ENCODE measurements at regions not wholly inside any gene's neighbourhood (a gene's known extent, or its start where the extent isn't known, plus 50 kb on each side); places are given as distances from the start of the nearest gene placed in this dataset.

- Histone ChIP-seq H3K4me1 (replicated peaks in 1 of 4; ENCODE audit: control insufficient read depth in 3 of 4, insufficient read depth in 4 of 4, low read length in 3 of 4) (peaks cover 0 to 13% (median 9%) of the 10 kb centered on the region in 4 experiments; a peak in 4 of 7 replicates), H3K36me3 (ENCODE audit: control insufficient read depth in 2 of 4, insufficient read depth in 4 of 4, low read length in 3 of 4) (no peaks in the 10 kb centered on the region), H3K27me3 (replicated peaks in 1 of 4; ENCODE audit: control insufficient read depth in 3 of 4, extremely low read depth in 1 of 4, insufficient read depth in 3 of 4, low read length in 3 of 4) (no peaks in the 10 kb centered on the region; a peak in 1 of 7 replicates), H4K91ac (replicated peaks; ENCODE audit: insufficient read length, low read length) (no peak overlapping the region), H3K27ac (ENCODE audit: low read depth, low read length) (no peak overlapping the region), H3K23ac (ENCODE audit: insufficient read length) (no peak overlapping the region), H3K4me3 (ENCODE audit: extremely low read depth in 1 of 4, insufficient read depth in 2 of 4, low read depth in 3 of 4, low read length in 4 of 4) (no peak overlapping the region), H2BK15ac (ENCODE audit: low read length) (no peak overlapping the region), H2BK5ac (ENCODE audit: low read depth, low read length) (no peak overlapping the region), H3K4ac (replicated peaks; ENCODE audit: insufficient read length, low read depth, low read length) (no peak overlapping the region), H2AFZ (ENCODE audit: low read length) (no peak overlapping the region), H3K18ac (ENCODE audit: extremely low read depth, low read length) (no peak overlapping the region), H2BK20ac (ENCODE audit: low read length) (no peak overlapping the region), H2AK5ac (ENCODE audit: low read depth, low read length) (no peak overlapping the region), H4K5ac (ENCODE audit: insufficient read length, low read depth, low read length) (no peak overlapping the region), H3K4me2 (ENCODE audit: insufficient read depth in 1 of 2, low read depth in 2 of 2, low read length in 2 of 2) (no peak overlapping the region), H2BK12ac (ENCODE audit: low read depth, low read length) (no peak overlapping the region), H4K20me1 (replicated peaks in 1 of 2; ENCODE audit: control insufficient read depth in 1 of 2, insufficient read depth in 2 of 2, low read length in 2 of 2) (no peaks in the 10 kb centered on the region), H3K79me1 (ENCODE audit: low read depth, low read length) (no peaks in the 10 kb centered on the region), H3K56ac (replicated peaks; ENCODE audit: insufficient read length, low read depth, low read length) (no peak overlapping the region), H3K79me2 (ENCODE audit: control insufficient read depth in 1 of 2, insufficient read depth in 2 of 2, low read length in 2 of 2) (no peaks in the 10 kb centered on the region), H4K8ac (ENCODE audit: extremely low read depth, insufficient read depth, low read length) (no peak overlapping the region), H3K14ac (ENCODE audit: insufficient read length) (no peak overlapping the region), H3K23me2 (ENCODE audit: low read depth, low read length) (no peaks in the 10 kb centered on the region), H3K9ac (replicated peaks in 1 of 4; ENCODE audit: extremely low read depth in 1 of 4, low read depth in 3 of 4, low read length in 3 of 4) (no peak overlapping the region), H2BK120ac (replicated peaks; ENCODE audit: low read depth, low read length) (no peak overlapping the region), H3K9me3 (ENCODE audit: insufficient read depth in 2 of 2, low read depth in 1 of 2, low read length in 1 of 2) (no peaks in the 10 kb centered on the region)
- no peak for DNase-seq (ENCODE audit: low read depth in 1 of 2, low spot score in 2 of 2)
- WGBS, 2 experiments (ENCODE audit: extremely low coverage in 1 of 2, insufficient coverage in 1 of 2, insufficient read length in 1 of 2, insufficient replicate concordance in 2 of 2, low coverage in 1 of 2, low lambda C conversion rate in 2 of 2, missing lambda C conversion rate in 1 of 2), result 93% methylated on average over 8 of the region's 8 CpGs; no CpG with 5 or more reads in 1 of the 2 experiments
- TF ChIP-seq MAX (IDR thresholded peaks at IDR 0.05) (no peak), KDM1A (IDR thresholded peaks at IDR 0.05; ENCODE audit: borderline replicate concordance, low read length) (no peak), RBBP5 (IDR thresholded peaks at IDR 0.05; ENCODE audit: borderline replicate concordance, low read depth, low read length) (no peak)
- ChIA-PET CTCF (ENCODE audit: partially characterized antibody) (interaction anchor here (0.6 to 1.4 kb wide), 5 partner anchors 45 to 103 kb away, joined by 3 to 4 read pairs (median 3); no protein-coding TSS in a partner anchor), POLR2A (ENCODE audit: partially characterized antibody) (no interaction called here)
- FAIRE-seq, result no peak
These were observed 59.3 kb upstream of the EXOC6 start for GRCh38 chr10:92789067-92789466.

All from H1 (cell line).